Iris pigment epithelial cell (primary cell): ENCODE measurements at regions not wholly inside any gene's neighbourhood (a gene's known extent, or its start where the extent isn't known, plus 50 kb on each side); places are given as distances from the start of the nearest gene placed in this dataset.

Source experiments
- DNase-seq: peaks from one replicate; pipeline ENCODE4 v3.0.0-alpha.2; 2011; ENCODE audit warnings: low read depth

GRCh38 chr4:126227428-126227827 lies 912.7 kb downstream of the FAT4 start:
- DNase-seq: no peak

GRCh38 chr4:126230269-126230668 lies 915.5 kb downstream of the FAT4 start:
- no peak for DNase-seq

- DNase-seq: no peak
Measured at GRCh38 chr4:126233483-126233882, 918.7 kb downstream of the FAT4 start.

GRCh38 chr4:126238013-126238412 lies 923.3 kb downstream of the FAT4 start:
- no peak for DNase-seq

DNA sequence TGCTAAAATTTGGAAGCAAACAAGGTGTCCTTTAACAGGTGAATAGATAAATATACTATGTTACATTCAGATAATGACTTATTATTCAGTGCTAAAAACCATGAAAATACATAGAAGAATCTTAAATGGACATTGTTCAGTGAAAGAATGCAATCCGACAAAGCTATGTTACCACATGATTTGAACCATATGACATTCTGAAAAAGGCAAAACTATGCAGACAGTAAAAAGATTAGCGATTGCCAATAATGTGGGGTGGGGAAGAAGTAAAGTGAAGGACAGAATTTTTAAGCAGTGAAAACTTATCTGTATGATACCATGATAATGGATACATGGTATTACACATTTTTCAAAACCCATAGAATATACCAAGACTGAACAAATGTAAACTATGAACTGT lies 926.9 kb downstream of the FAT4 start:
- DNase-seq: no peak

- no peak for DNase-seq
Measured at GRCh38 chr4:126242679-126243390, 928.1 kb downstream of the FAT4 start.

DNA sequence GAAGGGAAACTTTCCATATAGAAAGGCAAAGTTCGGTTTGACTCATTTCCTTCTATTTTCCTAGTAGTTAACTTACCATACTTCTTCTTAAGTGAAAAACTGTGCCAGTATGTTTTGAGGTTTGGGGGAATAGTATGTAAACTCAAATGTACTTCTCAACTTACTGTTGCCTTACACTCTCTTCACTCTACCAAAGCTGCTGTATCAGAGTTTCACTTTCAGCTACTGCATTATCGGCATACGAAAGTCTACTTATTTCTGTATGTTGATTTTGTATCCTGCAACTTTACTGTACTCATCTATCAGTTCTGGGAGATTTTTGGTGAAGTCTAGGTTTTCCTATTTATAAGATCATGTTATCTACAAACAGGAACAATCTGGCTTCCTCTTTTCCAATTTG lies 932.7 kb downstream of the FAT4 start:
- no peak for DNase-seq

GRCh38 chr4:126250006-126250405 lies 935.3 kb downstream of the FAT4 start:
- no peak for DNase-seq

GRCh38 chr4:126251169-126251568 lies 936.4 kb downstream of the FAT4 start:
- no peak for DNase-seq

DNA sequence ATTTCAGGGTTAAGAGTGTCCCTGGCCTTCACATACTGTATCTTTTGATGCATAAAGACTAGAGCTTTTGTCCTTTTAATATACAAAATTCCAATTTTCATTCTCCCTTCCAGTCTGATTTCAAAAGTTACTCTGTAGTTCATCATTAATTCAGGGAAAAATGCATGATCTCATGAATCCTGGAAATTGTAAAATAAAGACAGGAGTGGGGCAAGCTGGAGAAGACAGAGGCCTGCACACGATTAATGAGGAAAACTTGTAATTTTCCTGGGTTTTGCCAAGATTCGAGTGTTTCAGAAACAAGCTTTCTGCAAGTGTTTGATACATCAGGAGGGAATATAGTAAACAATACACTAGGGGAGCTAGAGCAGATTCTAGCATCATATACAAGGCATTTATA lies 947.9 kb downstream of the FAT4 start:
- no peak for DNase-seq

DNA sequence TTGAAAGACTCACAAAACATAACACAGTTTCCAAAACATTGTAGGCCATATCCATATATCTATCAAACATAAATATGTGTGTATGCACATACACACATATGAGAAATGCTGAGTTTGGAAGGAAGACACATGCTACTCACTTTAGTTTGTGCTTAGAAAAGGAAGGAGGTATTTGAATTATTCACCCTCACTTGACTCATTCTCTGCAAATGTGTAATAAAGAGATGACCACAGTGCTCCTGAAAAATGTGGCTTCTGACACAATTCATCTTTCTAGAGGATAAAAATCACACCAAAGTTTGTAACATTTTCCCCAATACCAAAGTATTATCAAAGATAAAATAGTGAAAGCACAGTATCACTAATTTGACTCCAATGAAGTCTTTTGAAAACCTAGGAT lies 950.1 kb downstream of the FAT4 start:
- peak; percentile 78 for DNase-seq

- no peak for DNase-seq
Measured at GRCh38 chr4:126265888-126266287, 951.1 kb downstream of the FAT4 start.

DNA sequence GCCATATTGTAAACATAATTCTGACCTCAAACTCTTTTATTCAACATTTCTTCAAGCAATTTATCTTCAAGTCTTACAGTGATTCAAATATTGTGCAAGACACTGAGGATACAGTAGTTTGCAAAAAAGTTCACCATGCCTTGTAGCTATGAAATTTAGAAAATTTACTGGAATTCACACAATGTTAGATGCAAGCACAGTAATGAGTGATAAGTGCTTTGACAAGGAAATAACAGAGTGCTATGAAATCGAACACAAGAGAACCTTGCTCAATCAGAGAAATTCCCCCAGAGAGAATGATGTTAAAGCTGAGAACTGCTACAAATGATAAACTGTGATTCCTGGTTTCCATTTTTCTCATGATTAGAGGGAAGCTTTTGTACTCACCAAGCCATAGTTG lies 952.9 kb downstream of the FAT4 start:
- peak; percentile 91 for DNase-seq

DNA sequence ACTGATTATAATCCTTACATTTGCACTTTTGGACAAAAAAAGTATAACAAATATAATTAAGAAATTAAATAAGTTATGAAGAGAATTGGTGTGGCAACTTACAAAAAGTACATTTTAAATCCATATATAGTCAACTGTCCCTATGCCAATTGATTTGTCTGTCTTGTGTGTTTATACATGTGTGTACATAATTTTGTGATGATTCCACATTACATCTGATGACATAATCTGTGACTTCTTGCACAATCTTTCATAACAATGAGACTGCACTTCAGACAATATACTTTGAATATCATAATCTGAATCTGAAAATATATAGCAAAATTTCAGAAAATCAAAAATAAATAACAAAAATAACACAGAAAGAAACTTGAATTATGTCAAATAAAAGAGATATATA lies 953.4 kb downstream of the FAT4 start:
- DNase-seq: peak; percentile 81

DNA sequence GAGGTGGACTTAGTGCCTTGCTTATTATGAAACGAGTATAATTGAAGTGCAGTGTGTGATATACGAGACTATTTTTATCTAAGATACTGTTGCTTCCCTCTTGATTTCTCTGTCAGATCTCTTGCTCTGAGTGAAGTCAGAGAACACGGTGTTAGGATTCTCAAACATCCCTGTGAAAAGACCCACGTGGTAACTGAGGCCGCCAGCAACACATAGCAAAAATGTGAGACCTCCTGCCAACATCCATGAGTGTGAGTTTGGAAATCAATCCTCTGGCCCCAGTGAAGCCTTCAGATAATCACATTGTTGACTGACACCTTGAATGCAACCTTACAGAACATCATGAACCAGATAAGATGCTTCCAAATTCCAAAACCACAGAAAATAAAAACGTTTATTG lies 954.4 kb downstream of the FAT4 start:
- DNase-seq: peak; percentile 49

DNA sequence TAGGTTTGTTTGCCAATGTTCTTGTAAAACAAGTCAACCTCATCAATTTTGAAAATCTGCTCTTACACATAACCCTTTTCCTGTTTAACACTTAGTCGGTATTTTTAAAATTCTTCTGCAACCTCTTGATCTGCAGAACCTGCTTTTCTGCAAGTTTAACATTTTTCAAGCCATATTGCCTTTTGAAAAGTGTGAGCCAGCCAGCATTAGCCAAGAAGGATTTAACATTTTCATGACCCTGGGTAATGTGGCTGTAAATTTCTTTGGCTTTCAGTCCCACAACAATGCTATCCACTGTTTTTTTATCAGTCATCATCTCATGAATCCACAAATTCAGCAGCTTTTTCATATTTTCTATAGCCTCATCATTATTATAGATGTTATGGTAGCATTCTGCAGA lies 956.5 kb downstream of the FAT4 start:
- peak; percentile 13 for DNase-seq

- DNase-seq: no peak
Measured at GRCh38 chr4:126273746-126274145, 959.0 kb downstream of the FAT4 start.

DNA sequence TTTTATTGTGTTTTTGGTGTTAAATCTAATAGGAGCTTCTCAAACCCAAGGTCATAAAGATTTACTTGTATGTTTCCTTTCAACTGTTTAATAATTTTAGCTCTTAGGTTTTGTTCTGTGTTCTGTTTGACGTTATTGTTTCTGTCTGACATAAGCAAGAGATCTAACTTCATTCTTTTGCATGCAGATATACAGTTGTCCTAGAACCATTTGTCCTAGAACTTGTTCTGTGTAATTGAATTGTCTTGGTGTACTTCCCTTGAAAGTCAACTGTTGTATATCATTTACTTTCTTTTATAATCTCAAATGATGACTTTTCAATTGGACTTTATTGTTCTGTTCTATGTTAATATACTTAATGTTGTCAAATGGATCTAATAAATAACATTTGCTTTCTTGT lies 977.1 kb downstream of the FAT4 start:
- DNase-seq: no peak

- no peak for DNase-seq
Measured at GRCh38 chr4:126298271-126298670, 983.5 kb downstream of the FAT4 start.

DNA sequence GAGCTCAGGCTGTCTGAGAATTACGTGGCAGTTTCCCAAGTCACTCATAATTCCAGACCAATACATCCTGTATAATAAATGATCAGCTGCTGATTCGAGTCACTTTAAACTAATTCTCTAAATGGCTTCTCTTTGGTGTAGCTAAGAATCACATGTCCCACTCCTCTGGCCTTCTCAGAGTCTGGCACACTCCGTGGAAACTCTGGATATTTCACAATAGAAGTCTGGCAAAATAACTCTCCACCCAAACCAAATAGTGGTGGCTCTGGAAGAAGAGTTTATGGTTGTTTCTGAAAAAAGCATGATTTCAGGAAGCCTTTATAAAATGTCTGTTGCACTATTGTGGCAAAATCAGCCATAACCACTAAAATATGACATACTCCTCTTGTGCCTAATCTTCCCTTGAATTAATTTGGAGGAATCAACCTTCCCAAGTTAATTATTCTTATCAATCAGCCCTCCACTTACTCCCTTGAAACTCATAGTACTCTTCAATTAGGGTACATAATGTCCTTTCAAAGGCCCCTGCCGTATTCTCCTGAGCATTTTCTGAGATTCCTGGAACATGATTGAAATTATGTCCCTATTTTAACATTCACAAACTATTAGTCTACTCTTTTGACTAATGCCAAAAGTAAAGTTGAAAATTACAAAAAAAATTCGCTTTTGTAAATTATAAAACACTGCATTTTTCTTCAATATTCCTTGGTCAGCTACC lies 991.6 kb downstream of the FAT4 start:
- DNase-seq: peak; percentile 3

DNA sequence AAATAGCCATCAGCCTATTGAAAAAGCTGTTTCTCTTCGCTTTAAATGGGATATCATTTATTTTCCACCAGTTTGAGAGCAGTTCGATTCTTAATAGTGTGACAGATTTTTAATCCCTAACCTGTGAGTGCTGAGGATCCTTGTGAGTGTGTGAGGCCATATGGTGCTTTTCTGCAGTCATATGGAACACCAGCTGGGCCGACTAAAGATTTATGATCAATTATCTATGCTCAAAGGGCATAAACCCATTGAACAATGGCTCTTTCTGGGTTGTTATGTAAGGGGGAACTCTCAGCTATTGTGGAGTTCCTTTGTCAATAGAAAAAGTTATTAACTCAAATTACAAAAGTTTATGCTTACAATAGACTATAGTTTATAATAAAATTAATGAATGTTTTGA lies 1003.6 kb downstream of the FAT4 start:
- DNase-seq: no peak

- no peak for DNase-seq
Measured at GRCh38 chr4:126328914-126329313, 1014.2 kb downstream of the FAT4 start.

- no peak for DNase-seq
Measured at GRCh38 chr4:126338548-126338947, 1023.8 kb downstream of the FAT4 start.

GRCh38 chr4:126341927-126342326 lies 1027.2 kb downstream of the FAT4 start:
- DNase-seq: no peak
